Nephron progenitor cell (in vitro differentiated cells): ENCODE measurements at regions not wholly inside any gene's neighbourhood (a gene's known extent, or its start where the extent isn't known, plus 50 kb on each side); places are given as distances from the start of the nearest gene placed in this dataset.

Source experiments
- DNase-seq: peaks from one replicate; pipeline ENCODE4 v3.0.0; 2021
- H3K27ac Mint-ChIP-seq: 2 replicates; pipeline ENCODE4 v1.8.0; 2021; ENCODE audit warnings: mild to moderate bottlenecking, moderate library complexity, mixed read lengths
- H3K27me3 Mint-ChIP-seq: 2 replicates; pipeline ENCODE4 v1.8.0; 2021; ENCODE audit warnings: mild to moderate bottlenecking, low read depth, mixed read lengths; ENCODE audit not compliant: poor library complexity
- H3K36me3 Mint-ChIP-seq: 2 replicates; pipeline ENCODE4 v1.8.0; 2021; ENCODE audit warnings: low read depth, mixed read lengths
- H3K4me1 Mint-ChIP-seq: 2 replicates; pipeline ENCODE4 v1.8.0; 2021; ENCODE audit warnings: mixed read lengths
- H3K4me3 Mint-ChIP-seq: 2 replicates; pipeline ENCODE4 v1.8.0; 2021; ENCODE audit warnings: mild to moderate bottlenecking, moderate library complexity, mixed read lengths
- H3K9me3 Mint-ChIP-seq: 2 replicates; pipeline ENCODE4 v1.8.0; 2021; ENCODE audit warnings: mild to moderate bottlenecking, moderate library complexity, mixed read lengths
- CTCF ChIP-seq: fragments of 200-600 bp; sonication (generic); IDR thresholded peaks from 2 replicates; pipeline ENCODE4 v1.5.0; 2021; ENCODE audit warnings: antibody characterized with exemption

GRCh38 chr11:11697796-11698195 is 76.0 kb upstream of the GALNT18 start:
- DNase-seq = no peak

GRCh38 chr11:11691296-11692151 is 69.7 kb upstream of the GALNT18 start:
- Mint-ChIP-seq H3K27ac (peak overlapping the region; percentile 60), H3K27me3 (no peaks in the 10 kb centered on the region), H3K9me3 (peaks cover 38% of the 10 kb centered on the region), H3K4me1 (peaks cover 8% of the 10 kb centered on the region), H3K4me3 (no peak overlapping the region), H3K36me3 (peaks cover 7% of the 10 kb centered on the region)
- TF ChIP-seq CTCF = no peak
- peak; percentile 21 for DNase-seq

More at GRCh38 chr11:11697796-11698195, 76.0 kb upstream of the GALNT18 start:
- no peaks in the 10 kb centered on the region for H3K27me3 Mint-ChIP-seq
- no peak overlapping the region for H3K4me3 Mint-ChIP-seq
- no peaks in the 10 kb centered on the region for H3K4me1 Mint-ChIP-seq
- no peak overlapping the region for H3K27ac Mint-ChIP-seq
- H3K36me3 Mint-ChIP-seq = peaks cover 3% of the 10 kb centered on the region
- peaks cover 32% of the 10 kb centered on the region for H3K9me3 Mint-ChIP-seq
- TF ChIP-seq CTCF = no peak

GRCh38 chr11:11681536-11681935 is 59.7 kb upstream of the GALNT18 start:
- Mint-ChIP-seq H3K9me3 (no peaks in the 10 kb centered on the region), H3K27me3 (peaks cover 17% of the 10 kb centered on the region), H3K4me1 (no peaks in the 10 kb centered on the region), H3K27ac (no peak overlapping the region), H3K36me3 (no peaks in the 10 kb centered on the region), H3K4me3 (no peak overlapping the region)
- DNase-seq = no peak
- no peak for TF ChIP-seq CTCF

GRCh38 chr11:11677672-11678356 is 56.0 kb upstream of the GALNT18 start:
- Mint-ChIP-seq H3K36me3 (no peaks in the 10 kb centered on the region), H3K9me3 (no peaks in the 10 kb centered on the region), H3K4me3 (no peak overlapping the region), H3K4me1 (no peaks in the 10 kb centered on the region), H3K27ac (no peak overlapping the region), H3K27me3 (peaks cover 23% of the 10 kb centered on the region)
- no peak for TF ChIP-seq CTCF
- DNase-seq = no peak

GRCh38 chr11:11675671-11676181 is 53.9 kb upstream of the GALNT18 start:
- Mint-ChIP-seq H3K27me3 (peaks cover 20% of the 10 kb centered on the region), H3K9me3 (no peaks in the 10 kb centered on the region), H3K27ac (no peak overlapping the region), H3K4me3 (no peak overlapping the region), H3K36me3 (no peaks in the 10 kb centered on the region), H3K4me1 (no peaks in the 10 kb centered on the region)
- no peak for TF ChIP-seq CTCF
- no peak for DNase-seq
